NAMALWA (cell line): ENCODE measurements at regions not wholly inside any gene's neighbourhood (a gene's known extent, or its start where the extent isn't known, plus 50 kb on each side); places are given as distances from the start of the nearest gene placed in this dataset.
"Not testable (repeated sequence)": the region's sequence is repeated elsewhere in the genome, so short reads cannot be mapped to it uniquely, and the experiment has no call there.

Experiments
- DNase-seq: peaks from one replicate; pipeline ENCODE4 v3.0.0-alpha.2; 2015; ENCODE audit warnings: low spot score

- no peak for DNase-seq
These were observed 100.0 kb upstream of the PRKG2 start for GRCh38 chr4:81314897-81315470.

- DNase-seq: peak; percentile 72
These were observed 99.3 kb upstream of the PRKG2 start for GRCh38 chr4:81314196-81314896.

- DNase-seq: no peak
These were observed 93.0 kb upstream of the PRKG2 start for GRCh38 chr4:81307991-81308390.

- no peak for DNase-seq
These were observed 89.8 kb upstream of the PRKG2 start for GRCh38 chr4:81304871-81305270.

DNA sequence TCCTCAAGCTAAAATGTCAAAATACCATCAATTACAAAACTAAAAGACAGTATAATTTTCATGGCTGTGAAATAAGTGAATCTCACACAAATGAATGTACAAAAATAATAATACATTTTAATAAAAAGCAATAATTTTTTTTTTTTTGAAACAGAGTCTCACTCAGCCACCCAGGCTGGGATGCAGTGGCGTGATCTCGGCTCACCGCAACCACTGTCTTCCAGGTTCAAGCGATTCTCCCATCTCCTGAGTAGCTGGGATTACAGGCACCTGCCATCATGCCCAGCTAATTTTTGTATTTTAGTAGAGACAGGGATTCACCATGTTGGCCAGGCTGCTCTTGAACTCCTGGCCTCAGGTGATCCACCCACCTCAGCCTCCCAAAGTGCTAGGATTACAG is 85.3 kb upstream of the PRKG2 start:
- DNase-seq: not testable (repeated sequence)

- no peak for DNase-seq
These were observed 75.8 kb upstream of the PRKG2 start for GRCh38 chr4:81290813-81291212.

DNA sequence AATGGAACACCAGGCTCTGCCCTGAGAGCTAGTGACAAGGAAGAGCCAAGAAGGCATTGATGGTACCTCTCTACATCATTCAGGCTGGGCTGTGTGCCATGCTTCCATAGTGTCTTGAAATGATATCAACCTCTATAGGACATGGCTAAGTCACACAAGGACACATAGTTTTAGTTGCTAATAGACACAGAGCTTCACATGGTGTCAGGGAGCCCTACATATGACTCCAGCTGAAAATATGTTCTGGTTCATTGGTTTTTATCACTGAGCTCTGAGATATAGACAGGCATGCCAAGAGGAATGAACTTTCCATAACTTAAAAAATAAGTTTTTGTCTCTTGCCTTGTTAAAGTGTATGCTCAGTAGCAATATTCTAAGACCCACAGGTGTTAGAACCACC is 72.1 kb upstream of the PRKG2 start:
- DNase-seq: no peak

DNA sequence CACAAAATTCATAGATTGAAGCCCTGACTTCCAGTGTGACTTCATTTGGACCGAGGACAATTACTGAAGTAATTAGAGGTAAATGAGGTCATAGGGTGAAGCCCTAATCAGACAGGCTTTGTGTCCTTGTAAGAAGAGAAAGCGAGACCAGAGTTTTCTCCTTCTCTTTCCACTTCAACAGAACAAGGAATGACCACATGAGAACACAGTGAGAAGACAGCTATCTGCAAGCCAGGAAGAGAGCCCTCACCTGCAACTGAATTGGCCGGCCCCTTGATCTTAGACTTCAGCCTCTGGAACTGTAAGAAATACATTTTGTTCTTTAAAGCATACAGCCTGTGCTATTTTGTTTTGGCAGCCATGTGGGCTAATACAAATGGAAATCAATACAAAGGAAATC is 67.1 kb upstream of the PRKG2 start:
- no peak for DNase-seq

GRCh38 chr4:81274460-81274859 is 59.4 kb upstream of the PRKG2 start:
- DNase-seq: no peak

GRCh38 chr4:81272671-81273070 is 57.6 kb upstream of the PRKG2 start:
- DNase-seq: no peak
